ENCODE measurements at regions not wholly inside any gene's neighbourhood (a gene's known extent, or its start where the extent isn't known, plus 50 kb on each side); places are given as distances from the start of the nearest gene placed in this dataset.

DNA sequence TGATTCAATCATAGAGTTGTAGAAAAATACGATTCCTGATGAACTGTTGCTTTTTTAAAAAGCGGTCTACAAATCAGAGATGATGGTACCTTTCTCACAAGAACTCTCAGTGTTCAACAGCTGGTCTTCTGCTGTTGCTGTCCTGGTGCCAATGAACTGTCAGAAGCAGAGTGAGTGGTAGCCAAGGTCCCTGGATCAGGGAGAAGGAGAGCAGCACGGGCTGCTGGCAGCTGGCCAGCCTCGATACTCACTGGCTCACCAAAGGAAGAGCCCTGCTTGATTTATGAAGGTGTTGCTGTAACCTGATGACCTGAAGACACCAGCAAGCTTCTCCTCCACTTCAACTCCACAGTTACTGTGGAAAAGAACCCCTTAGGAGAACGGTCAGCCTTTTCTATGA is 300.8 kb upstream of the SOX11 start:
- FAIRE-seq (no peak), DNase-seq (ENCODE audit: low read depth) (no peak)
- H3K36me3 ChIP-seq (ENCODE audit: control insufficient read depth, insufficient read depth, low read length), result no peaks in the 10 kb centered on the region
- no peak overlapping the region for H3K4me3 ChIP-seq (ENCODE audit: low read depth, low read length)
- H3K27me3 ChIP-seq (ENCODE audit: control insufficient read depth, insufficient read depth, low read length), result no peaks in the 10 kb centered on the region
- no peak for TF ChIP-seq CTCF (IDR thresholded peaks at IDR 0.05; ENCODE audit: insufficient read depth, low read length, severe bottlenecking)

- TF ChIP-seq CTCF (IDR thresholded peaks at IDR 0.05; ENCODE audit: insufficient read depth, low read length, severe bottlenecking), result no peak
- DNase-seq (ENCODE audit: low read depth) (peak; percentile 8), FAIRE-seq (no peak)
- H3K4me3 ChIP-seq (ENCODE audit: low read depth, low read length), result no peak overlapping the region
- no peaks in the 10 kb centered on the region for H3K36me3 ChIP-seq (ENCODE audit: control insufficient read depth, insufficient read depth, low read length)
- no peaks in the 10 kb centered on the region for H3K27me3 ChIP-seq (ENCODE audit: control insufficient read depth, insufficient read depth, low read length)
Observed at GRCh38 chr2:5392658-5393057, 299.5 kb upstream of the SOX11 start.

DNA sequence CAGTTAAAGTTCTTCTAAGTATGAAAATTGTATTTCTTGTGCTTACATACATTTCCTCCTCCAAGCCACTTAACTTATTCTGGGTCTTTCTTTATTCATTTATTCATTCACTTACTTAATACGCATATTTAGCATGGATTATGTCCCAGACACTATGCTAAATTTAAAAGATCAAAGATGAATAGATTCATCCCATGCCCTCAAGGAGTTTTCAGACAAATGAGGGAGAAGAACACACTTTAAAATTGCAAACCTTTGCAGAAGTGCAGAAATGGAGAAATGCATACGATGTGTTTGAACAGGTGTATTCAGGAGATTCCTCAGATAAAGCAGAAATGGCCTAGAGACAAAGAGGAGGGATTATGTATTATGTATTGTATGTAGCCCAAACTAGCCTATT is 298.7 kb upstream of the SOX11 start:
- no peaks in the 10 kb centered on the region for H3K27me3 ChIP-seq (ENCODE audit: control insufficient read depth, insufficient read depth, low read length)
- DNase-seq (ENCODE audit: low read depth) (no peak), FAIRE-seq (no peak)
- H3K4me3 ChIP-seq (ENCODE audit: low read depth, low read length), result no peak overlapping the region
- H3K36me3 ChIP-seq (ENCODE audit: control insufficient read depth, insufficient read depth, low read length), result no peaks in the 10 kb centered on the region
- no peak for TF ChIP-seq CTCF (IDR thresholded peaks at IDR 0.05; ENCODE audit: insufficient read depth, low read length, severe bottlenecking)

DNA sequence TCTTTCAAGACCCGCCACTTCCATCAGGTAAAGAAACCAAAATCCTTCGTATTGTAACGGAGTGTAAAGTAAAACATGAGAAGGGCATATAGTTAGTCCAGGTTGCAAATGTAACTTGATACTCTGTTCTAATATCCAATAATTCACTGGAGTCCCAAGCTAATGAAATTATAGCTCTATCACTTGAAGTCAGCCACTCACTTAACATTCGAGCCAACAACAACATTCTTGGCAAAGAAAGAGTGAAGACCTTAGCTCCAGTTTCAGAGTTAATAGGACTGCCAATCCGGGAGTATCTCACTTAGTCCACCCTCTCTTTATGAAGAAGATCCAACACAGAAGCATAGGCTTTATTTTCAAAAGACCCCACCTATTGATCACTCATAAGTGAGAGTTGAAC is 298.0 kb upstream of the SOX11 start:
- FAIRE-seq (no peak), DNase-seq (ENCODE audit: low read depth) (no peak)
- Histone ChIP-seq H3K27me3 (ENCODE audit: control insufficient read depth, insufficient read depth, low read length) (no peaks in the 10 kb centered on the region), H3K4me3 (ENCODE audit: low read depth, low read length) (no peak overlapping the region), H3K36me3 (ENCODE audit: control insufficient read depth, insufficient read depth, low read length) (no peaks in the 10 kb centered on the region)
- TF ChIP-seq CTCF (IDR thresholded peaks at IDR 0.05; ENCODE audit: insufficient read depth, low read length, severe bottlenecking), result no peak

DNA sequence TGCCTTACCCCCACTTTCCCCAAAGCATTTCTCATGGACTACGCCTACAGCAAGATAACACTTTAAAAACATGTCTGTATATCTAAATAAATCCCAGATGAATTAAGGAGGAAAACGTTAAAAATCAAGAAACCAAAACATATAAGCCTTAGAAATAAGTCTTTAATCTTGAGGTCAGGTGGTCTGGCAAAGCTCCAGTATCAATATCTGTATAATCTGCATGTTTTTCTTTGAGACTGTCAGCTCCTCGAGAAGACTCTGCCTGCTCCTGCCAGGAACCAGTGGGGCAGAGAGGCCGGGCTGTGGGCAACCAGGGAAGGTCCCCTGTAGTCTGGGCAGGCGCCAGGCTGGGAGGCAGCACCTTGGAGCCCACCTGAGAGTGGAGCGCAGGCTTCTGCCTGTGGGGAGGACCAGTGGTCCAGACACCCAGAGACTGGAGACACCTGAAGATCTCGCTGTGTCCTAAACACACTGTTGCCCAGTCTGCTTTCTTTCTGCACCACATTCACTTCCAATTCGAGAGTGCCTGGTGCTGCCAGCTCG is 291.0 kb upstream of the SOX11 start:
- Histone ChIP-seq H3K36me3 (ENCODE audit: control insufficient read depth, insufficient read depth, low read length) (no peaks in the 10 kb centered on the region), H3K27me3 (ENCODE audit: control insufficient read depth, insufficient read depth, low read length) (no peaks in the 10 kb centered on the region), H3K4me3 (ENCODE audit: low read depth, low read length) (no peak overlapping the region)
- FAIRE-seq, result no peak
- DNase-seq (ENCODE audit: low read depth), result no peak
- no peak for TF ChIP-seq CTCF (IDR thresholded peaks at IDR 0.05; ENCODE audit: insufficient read depth, low read length, severe bottlenecking)

DNA sequence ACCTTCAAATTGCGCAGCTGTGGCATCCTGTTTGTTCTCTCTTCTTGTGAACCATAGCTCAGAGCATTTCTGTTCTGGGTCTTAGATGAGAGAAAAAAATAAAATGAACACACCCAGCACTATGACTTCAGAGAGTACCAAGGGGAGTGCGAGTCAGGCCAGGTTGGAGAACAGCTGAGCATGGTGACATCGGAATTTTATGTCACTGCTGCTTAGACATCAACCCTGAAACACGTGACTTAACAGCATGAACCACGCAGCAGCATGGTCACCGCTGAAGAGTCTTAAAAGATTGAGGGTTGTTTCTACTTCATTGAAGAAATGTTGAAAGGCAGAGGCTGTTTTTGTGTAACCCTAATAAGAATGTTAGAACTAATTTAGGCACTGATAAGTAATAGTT is 288.8 kb upstream of the SOX11 start:
- no peak for TF ChIP-seq CTCF (IDR thresholded peaks at IDR 0.05; ENCODE audit: insufficient read depth, low read length, severe bottlenecking)
- FAIRE-seq (no peak), DNase-seq (ENCODE audit: low read depth) (no peak)
- Histone ChIP-seq H3K27me3 (ENCODE audit: control insufficient read depth, insufficient read depth, low read length) (no peaks in the 10 kb centered on the region), H3K36me3 (ENCODE audit: control insufficient read depth, insufficient read depth, low read length) (no peaks in the 10 kb centered on the region), H3K4me3 (ENCODE audit: low read depth, low read length) (no peak overlapping the region)
